ENCODE measurements at regions not wholly inside any gene's neighbourhood (a gene's known extent, or its start where the extent isn't known, plus 50 kb on each side); places are given as distances from the start of the nearest gene placed in this dataset.

DNA sequence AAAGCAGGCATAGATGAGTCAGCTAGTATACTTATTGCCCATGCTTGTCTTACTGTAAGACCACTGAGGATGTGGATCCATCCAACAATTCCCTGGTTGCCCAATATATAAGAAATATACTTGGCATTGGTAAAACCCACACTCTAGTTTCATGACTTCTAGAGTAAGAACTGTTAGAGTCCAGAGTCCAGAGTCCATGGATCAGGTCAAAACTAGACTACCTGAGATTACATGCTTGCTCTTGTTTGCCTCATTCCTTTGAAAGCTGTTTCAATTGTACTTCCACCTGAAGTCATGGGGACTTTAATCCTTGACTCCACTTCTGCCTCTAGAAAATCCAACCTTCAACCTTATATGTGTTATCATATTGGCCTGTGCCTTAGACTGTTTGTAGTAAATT lies 707.6 kb upstream of the FAM98A start:
- TF ChIP-seq, protein P1, sequence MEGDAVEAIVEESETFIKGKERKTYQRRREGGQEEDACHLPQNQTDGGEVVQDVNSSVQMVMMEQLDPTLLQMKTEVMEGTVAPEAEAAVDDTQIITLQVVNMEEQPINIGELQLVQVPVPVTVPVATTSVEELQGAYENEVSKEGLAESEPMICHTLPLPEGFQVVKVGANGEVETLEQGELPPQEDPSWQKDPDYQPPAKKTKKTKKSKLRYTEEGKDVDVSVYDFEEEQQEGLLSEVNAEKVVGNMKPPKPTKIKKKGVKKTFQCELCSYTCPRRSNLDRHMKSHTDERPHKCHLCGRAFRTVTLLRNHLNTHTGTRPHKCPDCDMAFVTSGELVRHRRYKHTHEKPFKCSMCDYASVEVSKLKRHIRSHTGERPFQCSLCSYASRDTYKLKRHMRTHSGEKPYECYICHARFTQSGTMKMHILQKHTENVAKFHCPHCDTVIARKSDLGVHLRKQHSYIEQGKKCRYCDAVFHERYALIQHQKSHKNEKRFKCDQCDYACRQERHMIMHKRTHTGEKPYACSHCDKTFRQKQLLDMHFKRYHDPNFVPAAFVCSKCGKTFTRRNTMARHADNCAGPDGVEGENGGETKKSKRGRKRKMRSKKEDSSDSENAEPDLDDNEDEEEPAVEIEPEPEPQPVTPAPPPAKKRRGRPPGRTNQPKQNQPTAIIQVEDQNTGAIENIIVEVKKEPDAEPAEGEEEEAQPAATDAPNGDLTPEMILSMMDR (IDR thresholded peaks at IDR 0.05): no peak
- no peak for TF ChIP-seq POLR2A (IDR thresholded peaks at IDR 0.05)
